Suprapubic skin (tissue), 4 donors: ENCODE measurements at regions not wholly inside any gene's neighbourhood (a gene's known extent, or its start where the extent isn't known, plus 50 kb on each side); places are given as distances from the start of the nearest gene placed in this dataset.

Experiments used
- EP300 ChIP-seq: sonication (generic); formaldehyde crosslinking; IDR thresholded peaks from one replicate; pipeline ENCODE4 v1.6.1; 2017; ENCODE audit warnings: antibody characterized with exemption
- POLR2A ChIP-seq, 2 donors: fragments of 450-650 bp; IDR thresholded peaks; one replicate each; pipeline ENCODE4 v1.6.1; 2017; ENCODE audit warnings: antibody characterized with exemption in 2 of 2, mild to moderate bottlenecking in 2 of 2, moderate library complexity in 2 of 2
- POLR2AphosphoS5 ChIP-seq, 3 donors: sonication (generic); formaldehyde crosslinking; IDR thresholded peaks; one replicate each; pipeline ENCODE4 v1.6.1; 2017; ENCODE audit warnings: antibody characterized with exemption in 3 of 3
- TF ChIP-seq, protein P1 (sequence below), 2 donors: fragments of 200-600 bp in 1 of 2; fragments of 450-650 bp in 1 of 2; sonication (generic) in 1 of 2; IDR thresholded peaks; one replicate each; pipeline ENCODE4 v1.5.1; 2016 to 2019; ENCODE audit warnings: antibody characterized with exemption in 2 of 2, mild to moderate bottlenecking in 1 of 2, moderate library complexity in 1 of 2

DNA sequence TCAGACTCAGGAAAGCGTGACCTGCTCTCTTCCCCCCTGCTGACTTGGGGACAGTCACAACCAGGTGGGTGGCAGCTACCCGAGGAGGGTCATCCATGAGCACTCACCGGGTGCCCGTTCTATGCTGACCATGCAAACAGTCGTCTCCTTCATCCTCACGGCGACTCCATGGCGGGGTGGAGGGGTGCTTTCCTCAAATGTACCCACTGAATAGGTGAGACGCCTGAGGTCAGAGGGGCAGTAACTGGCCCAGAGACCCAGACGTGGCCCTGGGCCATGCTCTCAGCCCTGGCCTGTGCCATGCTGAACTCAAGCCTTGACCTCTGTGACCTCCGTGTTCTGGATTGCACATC lies 59.2 kb upstream of the TPM4 start:
- TF ChIP-seq EP300 (no peak), POLR2A (IDR thresholded peaks at IDR 0.05) (no peak), POLR2AphosphoS5 (IDR thresholded peaks at IDR 0.05) (no peak)
- TF ChIP-seq, protein P1, sequence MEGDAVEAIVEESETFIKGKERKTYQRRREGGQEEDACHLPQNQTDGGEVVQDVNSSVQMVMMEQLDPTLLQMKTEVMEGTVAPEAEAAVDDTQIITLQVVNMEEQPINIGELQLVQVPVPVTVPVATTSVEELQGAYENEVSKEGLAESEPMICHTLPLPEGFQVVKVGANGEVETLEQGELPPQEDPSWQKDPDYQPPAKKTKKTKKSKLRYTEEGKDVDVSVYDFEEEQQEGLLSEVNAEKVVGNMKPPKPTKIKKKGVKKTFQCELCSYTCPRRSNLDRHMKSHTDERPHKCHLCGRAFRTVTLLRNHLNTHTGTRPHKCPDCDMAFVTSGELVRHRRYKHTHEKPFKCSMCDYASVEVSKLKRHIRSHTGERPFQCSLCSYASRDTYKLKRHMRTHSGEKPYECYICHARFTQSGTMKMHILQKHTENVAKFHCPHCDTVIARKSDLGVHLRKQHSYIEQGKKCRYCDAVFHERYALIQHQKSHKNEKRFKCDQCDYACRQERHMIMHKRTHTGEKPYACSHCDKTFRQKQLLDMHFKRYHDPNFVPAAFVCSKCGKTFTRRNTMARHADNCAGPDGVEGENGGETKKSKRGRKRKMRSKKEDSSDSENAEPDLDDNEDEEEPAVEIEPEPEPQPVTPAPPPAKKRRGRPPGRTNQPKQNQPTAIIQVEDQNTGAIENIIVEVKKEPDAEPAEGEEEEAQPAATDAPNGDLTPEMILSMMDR (IDR thresholded peaks at IDR 0.05): no peak
